HEK293 (cell line): ENCODE measurements at regions not wholly inside any gene's neighbourhood (a gene's known extent, or its start where the extent isn't known, plus 50 kb on each side); places are given as distances from the start of the nearest gene placed in this dataset.

Experiments
- CTCF ChIP-seq: fragments of 450-650 bp; formaldehyde crosslinking; IDR thresholded peaks from 2 replicates; pipeline ENCODE4 v1.5.1; 2016; ENCODE audit warnings: missing biosample characterization, missing genetic modification characterization
- GLI4 ChIP-seq: fragments of 450-650 bp; formaldehyde crosslinking; IDR thresholded peaks from 2 replicates; pipeline ENCODE4 v1.5.1; 2016; ENCODE audit warnings: missing biosample characterization, missing genetic modification characterization
- HOXA7 ChIP-seq: sonication (generic); formaldehyde crosslinking; IDR thresholded peaks from 2 replicates; pipeline ENCODE4 v1.8.1; 2022; ENCODE audit warnings: missing genetic modification reagents, borderline replicate concordance
- KLF1 ChIP-seq: fragments of 450-650 bp; formaldehyde crosslinking; IDR thresholded peaks from 2 replicates; pipeline ENCODE4 v1.5.1; 2016; ENCODE audit warnings: missing biosample characterization, missing genetic modification characterization
- YY1 ChIP-seq: fragments of 450-650 bp; formaldehyde crosslinking; IDR thresholded peaks from 2 replicates; pipeline ENCODE4 v1.5.1; 2018; ENCODE audit warnings: missing biosample characterization, missing genetic modification characterization
- ZEB2 ChIP-seq: fragments of 450-650 bp; formaldehyde crosslinking; IDR thresholded peaks from 2 replicates; pipeline ENCODE4 v1.5.1; 2016; ENCODE audit warnings: missing biosample characterization, missing genetic modification characterization
- ZNF121 ChIP-seq: fragments of 450-650 bp; formaldehyde crosslinking; IDR thresholded peaks from 2 replicates; pipeline ENCODE4 v1.5.1; 2016; ENCODE audit warnings: missing biosample characterization, missing genetic modification characterization
- ZNF561 ChIP-seq: fragments of 450-650 bp; IDR thresholded peaks from 2 replicates; pipeline ENCODE4 v1.5.1; 2018; ENCODE audit warnings: missing biosample characterization, missing genetic modification characterization, borderline replicate concordance
- ZNF600 ChIP-seq: fragments of 450-650 bp; formaldehyde crosslinking; IDR thresholded peaks from 2 replicates; pipeline ENCODE4 v1.5.1; 2016; ENCODE audit warnings: missing biosample characterization, missing genetic modification characterization

DNA sequence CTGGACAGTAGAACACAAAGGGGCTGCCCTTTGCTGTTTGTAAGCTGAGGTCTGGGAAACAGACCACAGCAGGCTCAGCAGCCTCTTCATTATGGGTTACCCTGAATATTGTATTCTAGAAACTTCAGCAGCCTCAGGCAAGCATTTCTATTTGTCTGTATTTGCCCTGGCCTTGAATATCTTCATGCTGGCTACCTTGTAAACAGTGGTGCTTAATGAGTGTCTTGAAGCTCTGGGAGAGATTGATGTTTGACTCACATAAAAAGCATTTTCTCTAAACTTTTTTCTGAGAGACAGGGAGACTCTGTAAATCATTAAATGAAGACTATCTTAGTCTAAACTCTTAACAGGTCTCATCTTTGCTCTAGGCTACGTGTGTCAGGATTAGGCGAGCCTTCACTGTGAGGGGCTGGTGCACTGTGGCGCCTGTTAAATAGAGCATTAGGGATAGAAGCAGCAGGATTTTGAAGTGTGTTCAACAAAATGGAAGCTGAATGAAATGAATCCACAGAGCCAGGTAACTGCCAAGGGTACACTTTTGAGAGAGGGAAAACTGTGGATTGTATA is 53.1 kb upstream of the MEX3C start:
- TF ChIP-seq KLF1 (tag by site-specific recombination) (no peak), ZEB2 (tag by site-specific recombination) (no peak), CTCF (tag by site-specific recombination) (no peak), HOXA7 (CRISPR knock-in tag) (no peak), YY1 (tag by site-specific recombination) (no peak), ZNF600 (tag by site-specific recombination) (no peak), GLI4 (tag by site-specific recombination) (no peak), ZNF121 (tag by site-specific recombination) (no peak), ZNF561 (tag by site-specific recombination) (no peak)
